GM12873 (cell line): ENCODE measurements at regions not wholly inside any gene's neighbourhood (a gene's known extent, or its start where the extent isn't known, plus 50 kb on each side); places are given as distances from the start of the nearest gene placed in this dataset.

Experiments
- CTCF ChIP-seq: IDR thresholded peaks from 2 replicates; pipeline ENCODE4 v1.5.1; 2012; ENCODE audit warnings: low read depth, mild to moderate bottlenecking, moderate library complexity, low read length, control low read depth; ENCODE audit not compliant: insufficient read depth; ENCODE audit errors: missing control alignments

GRCh38 chr9:101957705-101958104, 219.3 kb upstream of the GRIN3A start:
- TF ChIP-seq CTCF, result no peak

DNA sequence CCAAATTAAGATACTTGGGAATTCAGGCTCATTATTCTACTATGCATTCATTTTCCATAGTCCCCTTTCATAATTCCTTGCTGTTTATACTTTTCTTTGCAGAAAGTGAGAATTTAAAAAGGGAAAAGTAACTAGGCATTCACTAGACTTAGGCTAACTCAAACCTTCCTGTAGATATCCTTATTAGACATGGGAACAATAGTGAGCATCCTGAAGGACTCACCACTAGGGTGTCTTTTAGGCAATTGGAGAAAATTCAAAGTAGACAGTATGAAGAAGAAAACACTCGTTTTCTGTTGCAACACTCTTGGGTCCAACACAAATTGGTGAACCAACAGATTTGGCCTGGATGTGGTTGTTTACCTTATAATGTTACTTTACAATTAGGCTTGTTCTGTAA, 213.2 kb upstream of the GRIN3A start:
- TF ChIP-seq CTCF, result no peak

GRCh38 chr9:101931756-101932155, 193.3 kb upstream of the GRIN3A start:
- no peak for TF ChIP-seq CTCF

GRCh38 chr9:101930783-101931182, 192.3 kb upstream of the GRIN3A start:
- no peak for TF ChIP-seq CTCF

DNA sequence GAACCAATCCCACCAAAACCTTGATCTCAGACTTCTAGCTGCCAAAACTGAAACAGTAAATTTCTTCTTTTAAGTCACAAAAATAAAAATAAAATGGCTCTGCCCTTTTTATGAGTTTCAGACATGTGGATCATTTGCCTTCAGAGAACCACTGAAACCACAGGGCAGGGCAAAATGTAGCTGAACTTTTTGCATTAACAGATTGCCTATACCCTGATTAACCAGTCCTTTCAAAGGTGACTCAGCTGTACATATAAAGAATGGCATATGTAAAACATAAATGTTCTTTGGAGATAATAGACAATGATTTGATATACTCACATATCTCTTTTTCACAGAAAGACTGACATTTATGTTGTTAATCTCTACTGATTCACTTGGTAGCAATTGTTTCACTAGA, 187.1 kb upstream of the GRIN3A start:
- no peak for TF ChIP-seq CTCF

DNA sequence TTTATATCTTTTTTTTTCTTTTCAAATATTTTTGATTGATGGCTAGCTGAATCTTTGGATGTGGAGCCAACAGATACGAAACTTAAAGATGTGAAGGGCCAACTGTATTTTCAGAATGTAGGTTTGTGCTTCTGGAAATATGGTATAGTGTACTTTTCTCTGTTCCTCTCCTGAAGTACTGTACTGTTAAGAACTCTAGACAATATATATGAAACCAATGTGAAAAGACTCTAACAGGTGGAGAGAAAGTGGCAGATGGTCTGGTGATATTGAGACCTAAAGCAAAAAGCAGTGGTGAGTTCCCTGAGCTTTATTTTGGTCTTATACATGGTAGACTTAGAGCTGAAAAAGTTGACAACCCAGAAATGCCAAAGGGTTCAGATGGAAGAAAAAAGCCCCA, 185.0 kb upstream of the GRIN3A start:
- TF ChIP-seq CTCF, result no peak

GRCh38 chr9:101915482-101915881, 177.0 kb upstream of the GRIN3A start:
- TF ChIP-seq CTCF, result no peak
